COLO668 (cell line): ENCODE measurements at regions not wholly inside any gene's neighbourhood (a gene's known extent, or its start where the extent isn't known, plus 50 kb on each side); places are given as distances from the start of the nearest gene placed in this dataset.
"Not testable (repeated sequence)": the region's sequence is repeated elsewhere in the genome, so short reads cannot be mapped to it uniquely, and the experiment has no call there.

Experiments
- DNase-seq: peaks from one replicate; lab custom pipeline; 2025; ENCODE audit not compliant: unreplicated experiment; lab: John Stamatoyannopoulos, UW

DNA sequence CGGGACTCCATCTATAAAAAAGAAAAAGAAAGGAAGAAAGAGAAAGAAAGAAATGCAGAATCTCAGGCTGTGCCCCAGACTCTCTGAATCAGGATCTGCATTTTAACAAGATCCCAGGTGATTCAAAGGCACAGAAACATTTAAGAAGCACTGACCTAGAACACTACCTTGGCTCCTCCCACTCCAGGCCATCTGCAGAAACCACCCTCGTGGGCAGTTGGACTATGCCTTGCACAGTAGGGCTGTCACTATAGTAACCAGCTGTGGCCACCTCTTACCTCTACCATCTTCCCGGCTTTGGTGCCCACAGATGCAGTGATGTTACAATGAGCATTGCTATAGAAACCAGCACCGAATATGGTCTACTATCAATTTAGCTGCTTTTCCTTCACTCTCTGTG lies 110.9 kb upstream of the PWP1 start:
- no peak for DNase-seq

DNA sequence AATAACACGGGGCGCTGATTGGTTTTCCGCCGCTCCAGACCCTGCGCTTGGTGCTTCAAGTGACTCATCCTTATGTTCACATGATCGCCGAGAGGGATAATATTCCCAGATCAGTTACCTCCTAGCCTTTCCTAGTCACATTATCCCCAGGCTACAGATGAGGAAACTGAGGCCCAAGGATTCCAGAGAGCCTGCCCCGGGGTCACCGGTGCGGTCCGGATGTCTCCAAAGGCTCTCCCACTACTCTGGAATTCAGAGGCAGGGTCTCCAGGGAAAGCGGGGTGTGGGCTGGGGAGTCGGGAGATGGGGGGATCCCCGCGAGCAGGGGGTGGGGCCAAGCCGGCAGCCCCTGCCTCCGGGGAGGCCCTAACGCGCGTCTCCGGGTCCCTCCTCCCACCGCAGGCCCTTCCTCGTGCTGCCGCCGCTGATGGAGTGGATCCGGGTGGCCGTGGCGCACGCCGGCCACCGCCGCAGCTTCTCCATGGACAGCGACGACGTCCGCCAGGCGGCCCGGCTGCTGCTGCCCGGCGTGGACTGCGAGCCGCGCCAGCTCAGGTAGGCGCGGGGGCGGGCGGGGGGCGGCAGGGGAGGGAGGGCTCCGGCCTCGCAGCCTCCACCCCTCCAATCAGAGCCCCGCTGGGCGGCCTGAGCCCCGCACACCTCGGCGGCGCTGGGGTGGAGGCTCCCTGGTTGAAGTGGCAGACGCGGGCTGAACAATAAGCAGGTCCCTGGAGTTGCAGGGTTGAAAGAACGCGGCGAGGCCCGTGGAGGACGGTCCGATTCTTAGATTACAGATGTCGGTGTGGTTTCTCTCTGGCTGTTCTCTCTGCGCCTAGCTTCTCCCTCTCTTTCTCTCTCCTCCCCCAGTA lies 104.6 kb upstream of the PWP1 start:
- no peak for DNase-seq

DNA sequence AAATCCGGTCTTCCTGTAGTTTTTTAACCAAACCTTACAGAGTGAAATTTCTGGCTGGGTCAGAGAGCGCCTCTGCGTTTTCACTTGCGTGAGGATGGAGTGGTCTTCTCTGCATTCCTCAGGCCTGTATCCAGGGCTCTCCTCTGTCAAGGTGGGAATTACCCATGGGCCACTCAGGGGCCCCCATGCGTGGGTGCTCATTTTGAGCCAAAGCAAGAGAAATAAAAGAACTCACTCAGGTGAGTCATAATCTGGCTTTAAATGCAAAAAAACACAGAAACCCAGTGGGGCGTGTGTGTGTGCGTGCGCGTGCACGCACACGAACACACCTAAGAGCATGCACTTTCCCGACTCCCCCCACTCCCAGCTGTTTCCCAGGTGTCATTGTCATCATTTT lies 104.0 kb upstream of the PWP1 start:
- DNase-seq, result no peak

DNA sequence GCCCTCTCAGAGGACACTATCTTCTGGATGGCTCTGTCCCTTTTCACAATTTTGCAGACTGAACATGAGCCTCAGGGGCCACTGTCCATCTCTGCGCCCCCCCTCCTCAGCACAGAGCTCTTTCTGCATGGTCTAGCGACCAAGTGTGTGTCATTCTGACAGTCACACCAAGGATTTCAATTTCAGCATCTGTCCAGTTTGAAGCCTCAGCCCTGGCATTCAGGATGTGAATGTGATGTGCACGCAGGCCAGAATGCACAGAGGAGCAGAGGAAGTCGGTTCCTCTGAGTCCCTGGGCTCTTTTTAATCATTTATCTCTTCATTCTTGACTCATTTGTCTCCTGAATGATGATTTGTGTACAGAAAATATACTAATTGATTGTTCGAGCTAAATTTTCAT lies 102.0 kb upstream of the PWP1 start:
- DNase-seq, result no peak

DNA sequence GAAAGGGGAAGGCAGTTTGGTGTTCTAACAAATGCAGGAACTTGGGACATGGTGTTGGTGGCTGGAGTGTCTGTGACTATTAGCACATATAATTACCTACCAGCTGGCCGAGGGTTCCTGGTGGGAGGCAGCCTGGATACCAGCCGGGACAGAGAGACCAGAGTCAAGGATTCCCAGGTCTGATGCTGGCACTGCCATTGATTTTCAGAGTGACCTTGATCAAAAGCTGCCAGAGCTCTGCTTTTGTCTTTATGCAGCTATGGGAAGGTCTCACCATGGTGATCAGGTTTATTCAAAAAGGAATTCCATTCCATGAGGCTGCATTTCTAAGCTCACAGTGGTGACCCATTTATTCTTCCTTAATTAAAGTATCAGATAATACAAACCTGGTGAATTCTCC lies 101.0 kb upstream of the PWP1 start:
- DNase-seq, result no peak

DNA sequence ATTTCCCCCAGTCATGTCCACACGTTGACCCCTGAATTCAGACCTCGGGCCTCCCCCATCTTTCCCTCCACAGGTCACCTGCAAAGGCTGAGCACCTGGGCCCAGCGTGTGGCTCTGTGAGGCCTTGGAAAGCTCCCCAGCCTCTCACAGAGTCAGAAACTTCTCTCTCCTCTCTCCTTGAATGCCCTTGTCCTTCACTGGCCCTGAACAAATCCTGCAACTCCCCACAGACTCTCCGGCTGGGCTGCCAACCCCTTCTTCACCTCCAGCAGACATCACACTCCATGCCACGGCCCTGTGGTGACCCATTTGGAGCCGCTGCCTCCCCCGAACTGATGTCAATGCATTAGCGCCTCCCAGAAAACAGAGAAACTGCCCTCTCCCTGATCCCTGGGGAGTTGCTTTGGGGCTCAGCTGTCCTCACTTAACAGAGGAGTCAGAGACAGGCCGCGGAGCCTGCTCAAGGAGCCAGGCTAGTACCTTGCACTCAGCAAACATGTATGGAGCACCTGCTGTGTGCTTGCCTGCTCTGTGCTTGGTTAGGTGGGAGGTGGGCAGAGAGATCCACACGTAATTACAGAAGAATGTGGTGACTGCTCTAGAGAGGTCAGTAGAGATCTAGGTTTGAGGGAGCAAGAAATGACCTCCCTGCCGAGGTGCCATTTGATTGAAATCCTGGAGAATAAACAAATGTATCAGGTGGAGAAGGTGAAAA lies 99.2 kb upstream of the PWP1 start:
- no peak for DNase-seq

DNA sequence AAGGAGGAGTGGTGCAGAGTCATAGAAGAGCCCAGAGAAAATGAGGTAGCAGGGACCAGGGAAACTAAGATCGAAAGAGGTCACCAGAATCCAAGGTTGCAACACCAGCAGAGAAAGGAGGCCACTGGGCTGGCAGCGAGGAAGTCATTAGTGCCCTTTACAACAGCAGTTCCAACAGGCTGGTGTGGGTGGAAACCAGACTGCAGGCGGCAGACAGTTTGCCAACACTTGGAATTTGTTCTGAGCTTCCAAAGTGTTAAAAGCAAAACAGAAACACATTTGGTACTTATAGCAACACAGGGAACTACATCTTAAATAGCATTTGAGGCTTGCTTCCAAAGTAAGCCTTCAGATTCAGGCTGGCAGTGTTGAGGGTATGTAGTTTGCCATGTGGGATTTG lies 95.2 kb upstream of the PWP1 start:
- DNase-seq, result no peak

DNA sequence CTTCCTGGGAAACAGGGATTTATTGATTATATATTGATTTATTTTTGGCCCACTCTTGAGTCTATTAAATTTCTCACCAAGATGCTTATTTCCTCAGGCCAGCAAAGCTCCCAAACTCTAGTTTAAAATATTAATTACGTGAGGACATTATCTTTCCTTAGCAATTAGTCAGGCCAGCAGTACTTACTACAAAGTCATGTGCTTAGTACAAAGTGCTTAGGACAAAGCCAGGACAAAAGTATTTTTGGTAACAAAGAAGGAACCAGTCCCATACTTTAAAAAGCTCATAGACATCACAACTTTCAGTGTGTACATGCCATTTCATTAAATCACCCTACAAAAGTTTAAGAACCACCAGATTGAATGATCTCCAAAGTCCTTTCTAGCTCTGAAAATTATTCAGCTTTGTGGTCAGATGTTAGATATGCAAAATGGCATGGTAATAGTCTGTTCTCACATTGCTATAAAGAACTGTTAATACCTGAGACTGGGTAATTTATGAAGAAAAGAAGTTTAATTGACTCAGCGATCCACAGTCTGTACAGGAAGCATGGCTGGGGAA lies 94.7 kb upstream of the PWP1 start:
- no peak for DNase-seq

DNA sequence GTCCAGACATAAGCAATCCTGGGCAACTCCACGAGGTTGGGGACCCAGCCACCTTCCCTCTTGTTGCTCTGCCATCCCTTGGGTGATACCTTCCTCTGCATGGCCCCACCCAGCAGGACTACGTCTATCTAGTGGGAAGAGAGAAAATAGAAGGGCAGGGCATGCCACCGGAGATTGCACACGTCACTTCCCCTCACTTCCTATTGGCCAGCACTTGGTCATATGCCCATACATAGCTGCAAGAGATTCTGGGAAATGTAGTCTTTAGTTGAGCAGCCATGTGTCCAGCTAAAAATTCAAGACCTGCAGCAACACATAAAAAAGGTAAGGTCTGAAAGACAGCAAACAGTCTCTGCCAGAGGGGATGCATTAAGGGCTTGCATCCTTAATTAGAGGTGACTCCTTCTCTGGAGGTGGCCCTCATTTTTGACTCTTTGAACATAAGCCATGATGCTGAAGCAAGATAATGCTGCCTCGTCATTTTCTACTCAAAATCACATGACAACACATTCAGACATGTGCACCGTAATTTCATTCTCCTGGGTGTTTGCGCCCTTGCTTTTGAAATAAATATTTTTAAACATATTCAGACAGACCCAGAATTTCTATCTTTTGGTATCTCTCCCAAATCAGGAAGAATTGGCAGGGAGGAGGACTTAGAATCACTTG lies 91.8 kb upstream of the PWP1 start:
- DNase-seq, result no peak

DNA sequence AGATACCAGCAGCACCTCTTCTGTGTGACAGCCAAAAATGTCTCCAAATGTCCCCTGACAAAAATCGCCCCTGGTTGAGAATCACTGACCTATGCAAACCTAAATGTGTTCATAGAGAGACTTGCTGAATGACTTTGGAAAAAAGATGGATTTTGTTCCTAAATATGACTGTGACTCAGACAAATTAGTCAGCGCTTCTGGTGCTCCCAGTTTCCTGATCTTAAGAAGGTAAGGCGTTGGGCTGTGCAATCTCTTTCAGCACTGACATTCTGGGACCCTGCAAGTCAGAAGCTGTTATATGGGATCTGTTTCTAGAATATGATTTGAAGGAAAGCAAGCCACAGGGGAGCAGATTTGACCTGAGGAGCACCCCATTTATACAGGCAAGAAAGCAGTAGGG lies 90.6 kb upstream of the PWP1 start:
- DNase-seq, result no peak

DNA sequence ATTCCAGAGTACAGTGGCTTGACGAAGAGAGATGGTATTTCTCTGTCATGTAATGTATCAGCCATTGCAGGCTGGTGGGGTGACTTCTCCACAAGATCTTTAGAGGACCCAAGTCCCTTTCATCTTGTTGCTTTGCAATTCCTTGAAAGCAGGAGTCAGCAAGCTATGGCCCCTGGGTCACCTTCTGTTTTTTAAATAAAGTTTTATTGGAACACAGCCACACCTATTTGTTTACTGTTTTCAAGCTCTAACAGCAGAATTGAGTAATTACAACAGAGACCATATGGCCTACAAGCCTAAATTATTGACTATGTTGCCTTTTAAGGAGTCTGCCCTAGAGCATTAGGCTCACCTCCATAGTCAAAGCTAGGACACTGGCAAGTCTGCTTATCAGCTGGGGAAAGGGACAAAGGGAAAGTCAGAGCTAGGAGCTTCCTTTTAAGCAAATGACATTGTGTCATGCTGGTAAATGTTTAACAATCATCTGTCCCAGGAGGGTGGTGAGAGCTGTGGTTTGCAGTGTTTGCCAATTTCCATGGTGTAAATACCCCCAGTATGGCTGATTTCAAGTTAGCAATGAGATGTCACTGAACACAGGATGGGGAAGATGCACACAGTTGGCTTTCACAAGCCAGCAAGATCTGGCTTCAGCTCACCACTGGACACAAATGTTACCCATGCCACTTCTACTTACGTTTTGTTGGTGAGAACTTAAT lies 87.7 kb upstream of the PWP1 start:
- DNase-seq, result no peak

DNA sequence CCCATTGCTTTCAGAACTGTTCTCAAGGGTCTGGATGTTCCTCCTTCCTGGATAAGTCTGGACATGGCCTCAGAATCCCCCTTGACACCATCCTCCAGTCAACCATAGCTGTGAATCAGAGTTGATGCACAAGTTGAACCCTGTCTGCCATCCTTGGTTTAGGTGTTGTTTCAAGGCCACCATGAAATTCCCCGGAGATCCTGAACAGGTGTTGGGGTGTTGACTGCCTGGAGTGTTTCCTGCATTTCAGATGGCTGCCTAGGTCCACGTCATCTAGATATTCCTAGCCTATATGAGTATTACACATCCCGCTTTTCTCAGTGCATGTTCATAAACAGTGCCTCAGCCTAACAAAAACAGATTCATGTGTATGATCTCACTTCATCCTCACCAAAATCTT lies 86.7 kb upstream of the PWP1 start:
- DNase-seq, result no peak

DNA sequence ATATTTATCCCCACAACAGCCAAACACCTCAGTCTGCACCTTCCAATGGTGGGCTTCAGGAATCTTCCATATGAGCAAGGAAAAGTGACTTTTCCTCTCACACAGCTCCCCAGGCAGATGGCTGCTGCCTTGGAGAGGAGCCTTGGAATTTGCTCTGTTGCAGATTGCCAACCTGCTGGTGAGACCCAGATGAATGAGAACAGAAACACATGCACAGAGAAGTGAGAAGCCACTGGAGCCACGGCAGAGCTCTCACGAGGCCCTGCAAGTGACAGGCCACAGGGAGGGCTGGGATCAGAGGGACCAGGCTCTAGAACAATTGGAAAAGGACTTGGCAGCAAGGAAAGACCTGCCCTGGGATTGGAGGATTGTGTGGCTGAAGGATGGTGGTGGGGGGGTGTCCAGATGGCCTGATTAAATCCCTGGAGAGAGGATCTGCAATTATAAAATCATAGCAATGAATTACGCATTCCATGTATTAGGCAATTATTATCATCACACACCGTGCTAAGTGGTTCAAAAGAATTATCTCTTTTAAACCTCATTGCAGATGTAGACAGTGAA lies 84.9 kb upstream of the PWP1 start:
- no peak for DNase-seq

DNA sequence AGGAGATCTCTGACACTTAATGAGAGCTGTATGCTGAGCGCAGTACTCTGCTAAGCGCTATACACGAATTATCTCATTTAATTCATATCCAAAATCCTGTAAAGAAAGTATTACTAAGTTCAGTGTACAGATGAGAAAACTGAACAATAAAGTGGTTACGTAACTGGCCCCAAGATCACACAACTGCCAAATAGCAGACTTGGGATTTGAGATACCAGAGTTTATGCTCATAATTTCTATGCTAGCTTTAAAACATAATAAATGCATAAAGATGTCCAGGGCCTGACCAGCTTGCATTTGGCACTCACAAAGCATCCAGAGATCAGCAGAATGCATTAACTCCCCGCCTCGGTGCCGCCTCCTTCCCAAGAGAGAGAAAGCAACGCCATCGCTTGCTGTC lies 83.2 kb upstream of the PWP1 start:
- DNase-seq, result no peak

DNA sequence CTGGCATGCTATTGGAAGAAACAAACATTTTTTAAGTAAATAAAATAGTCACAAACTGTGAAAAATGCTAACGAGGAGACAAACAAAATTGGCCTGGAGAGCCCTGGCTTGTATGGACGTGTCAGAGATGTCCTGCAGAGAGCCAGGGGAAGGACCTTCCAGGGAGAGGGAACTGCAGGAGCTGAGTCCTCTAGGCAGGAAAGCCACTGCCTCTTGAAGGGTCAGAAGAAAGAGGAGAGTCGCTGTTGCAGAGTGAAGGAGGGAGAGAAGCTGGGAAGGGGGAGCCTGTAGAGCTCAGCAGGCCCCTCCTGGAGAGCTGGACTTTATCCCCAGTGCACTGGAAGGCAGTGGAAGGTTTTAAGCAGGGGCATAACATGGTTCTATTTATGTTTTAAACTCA lies 80.3 kb upstream of the PWP1 start:
- DNase-seq, result no peak

DNA sequence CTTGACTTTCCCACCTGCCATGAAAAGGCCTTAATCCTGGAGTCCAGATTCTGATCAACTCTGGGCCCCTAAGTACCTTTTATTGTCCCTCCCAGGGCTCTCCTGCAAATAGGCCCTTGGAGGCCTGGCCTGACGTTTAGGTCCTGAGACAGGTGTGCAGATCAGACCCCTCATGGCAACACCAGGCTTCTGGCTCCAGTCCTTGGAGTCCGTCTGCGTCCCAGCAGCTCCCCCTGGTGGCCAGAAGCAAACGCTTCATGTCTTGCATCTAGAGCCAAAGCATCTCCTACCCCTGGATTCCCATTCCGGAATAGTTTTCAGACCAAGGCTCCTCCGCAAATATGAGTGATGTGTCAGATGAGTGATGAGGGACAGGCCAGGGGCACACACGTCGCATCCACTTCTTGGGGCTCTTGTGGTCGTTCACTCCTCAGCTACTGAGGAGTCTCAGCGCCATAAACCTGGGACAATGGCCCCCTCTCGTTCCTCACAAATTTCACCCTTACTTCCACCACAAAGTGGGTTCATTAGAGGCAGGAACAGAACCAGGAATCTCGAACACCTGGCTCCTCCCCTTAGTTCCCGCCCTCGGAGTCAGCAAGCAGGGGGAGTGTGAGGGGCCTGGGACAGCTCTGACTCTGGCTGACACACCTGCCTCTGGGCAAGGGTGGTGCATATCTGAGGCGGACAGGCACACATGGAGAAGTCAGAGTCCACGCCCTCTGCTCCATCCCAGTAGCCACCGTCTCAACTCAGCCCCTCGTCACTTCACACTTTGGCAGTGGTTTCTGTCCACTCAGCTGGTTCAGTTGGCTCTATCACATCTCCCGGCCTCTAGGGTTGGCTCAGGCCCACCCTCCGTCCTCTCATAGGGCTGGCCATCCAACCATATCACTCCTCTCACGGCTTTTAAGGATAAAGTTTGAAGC lies 77.9 kb upstream of the PWP1 start:
- peak; percentile 79 for DNase-seq

DNA sequence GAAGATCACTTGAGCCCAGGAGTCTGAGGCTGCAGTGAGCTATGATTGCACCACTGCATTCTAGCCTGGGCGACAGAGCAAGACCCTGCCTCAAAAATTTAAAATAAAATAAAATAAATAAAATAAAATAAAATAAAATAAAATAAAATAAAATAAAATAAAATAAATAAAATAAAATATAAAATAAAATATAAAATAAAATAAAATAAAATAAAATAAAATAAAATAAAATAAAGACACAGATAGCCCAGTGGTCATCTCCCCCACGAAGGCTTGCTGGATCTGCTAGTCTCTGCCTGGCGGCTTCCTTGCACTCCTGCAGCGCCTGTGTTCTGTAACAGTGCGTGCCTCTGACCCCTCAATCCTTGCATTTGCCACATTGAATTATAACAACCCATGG lies 76.8 kb upstream of the PWP1 start:
- not testable (repeated sequence) for DNase-seq

DNA sequence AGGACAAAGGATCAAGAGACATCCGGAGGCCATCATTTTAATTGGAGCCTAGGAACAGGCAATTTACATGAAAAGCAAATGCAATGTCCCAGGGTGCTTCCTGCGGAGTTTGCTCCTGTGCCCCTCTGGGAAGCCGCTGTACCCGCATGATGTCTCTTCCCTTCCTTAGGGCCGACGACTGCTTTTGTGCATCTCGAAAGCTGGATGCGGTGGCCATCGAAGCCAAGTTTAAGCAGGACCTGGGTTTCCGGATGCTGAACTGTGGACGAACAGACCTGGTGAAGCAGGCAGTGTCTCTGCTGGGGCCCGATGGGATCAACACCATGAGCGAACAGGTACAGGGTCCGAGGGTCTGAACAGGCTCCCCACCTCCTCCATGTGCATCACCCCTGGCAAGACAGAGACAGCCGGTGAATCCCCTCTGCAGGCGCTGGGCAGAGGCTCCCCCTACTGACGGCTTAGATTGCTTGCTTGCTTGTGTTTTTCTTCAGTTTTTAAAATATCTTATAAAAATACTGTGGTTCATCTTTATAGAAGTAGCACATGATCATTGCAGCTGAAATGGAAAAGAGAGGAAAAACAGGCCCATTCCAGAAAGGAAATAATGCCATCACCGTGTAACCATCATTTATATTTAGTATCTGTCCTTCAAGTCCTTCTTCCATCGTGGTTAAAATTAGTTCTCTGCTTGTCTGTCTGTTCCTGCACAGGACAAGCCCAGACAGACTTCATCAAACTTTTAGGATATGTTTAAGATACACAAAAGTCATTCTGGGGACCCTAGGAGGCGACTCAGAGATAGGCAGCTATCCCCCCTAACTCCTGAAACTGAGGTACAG lies 75.4 kb upstream of the PWP1 start:
- peak; percentile 11 for DNase-seq

DNA sequence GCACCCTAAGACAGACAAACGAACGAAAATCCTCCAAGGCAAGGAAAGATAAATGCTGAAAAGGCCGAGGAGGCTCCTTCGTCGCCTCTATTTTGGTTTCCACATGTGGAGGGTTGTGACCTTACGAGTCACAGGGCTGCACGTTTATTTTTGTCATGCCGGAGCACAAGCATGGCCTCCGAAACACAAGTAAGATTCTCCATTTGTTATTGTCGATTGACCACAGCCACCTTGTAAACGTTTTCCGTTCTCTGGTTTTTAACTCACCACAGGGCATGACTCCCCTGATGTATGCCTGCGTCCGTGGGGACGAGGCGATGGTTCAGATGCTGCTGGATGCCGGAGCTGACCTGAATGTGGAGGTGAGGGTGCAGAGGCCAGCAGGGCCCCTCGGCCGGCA lies 73.1 kb upstream of the PWP1 start:
- DNase-seq, result no peak
